ENCODE measurements at regions not wholly inside any gene's neighbourhood (a gene's known extent, or its start where the extent isn't known, plus 50 kb on each side); places are given as distances from the start of the nearest gene placed in this dataset.

- TF ChIP-seq EGR1 (IDR thresholded peaks at IDR 0.05) (no peak), USF1 (IDR thresholded peaks at IDR 0.05) (no peak), FOXM1 (IDR thresholded peaks at IDR 0.05; ENCODE audit: borderline replicate concordance, low read depth) (no peak), TAF1 (IDR thresholded peaks at IDR 0.05; ENCODE audit: low read depth) (no peak), MAX (IDR thresholded peaks at IDR 0.05) (no peak), ZBTB7A (IDR thresholded peaks at IDR 0.05; ENCODE audit: low read depth) (no peak), RAD21 (IDR thresholded peaks at IDR 0.05; ENCODE audit: low read depth) (no peak), EP300 (IDR thresholded peaks at IDR 0.05; ENCODE audit: borderline replicate concordance) (no peak), REST (IDR thresholded peaks at IDR 0.05; ENCODE audit: low read depth) (no peak), CEBPB (IDR thresholded peaks at IDR 0.05) (no peak), CREB1 (IDR thresholded peaks at IDR 0.05; ENCODE audit: low read depth) (no peak), NFIC (IDR thresholded peaks at IDR 0.05) (no peak), YY1 (IDR thresholded peaks at IDR 0.05; ENCODE audit: low read depth) (no peak)
Observed at GRCh38 chr12:20109676-20110075, 258.7 kb upstream of the PDE3A start.
